ENCODE measurements at regions not wholly inside any gene's neighbourhood (a gene's known extent, or its start where the extent isn't known, plus 50 kb on each side); places are given as distances from the start of the nearest gene placed in this dataset.

- DNase-seq: no peak
These were observed 216.9 kb downstream of the IGSF11 start for GRCh38 chr3:118817748-118818165.

GRCh38 chr3:118818386-118818785, 216.3 kb downstream of the IGSF11 start:
- DNase-seq: no peak

GRCh38 chr3:118823626-118824025, 211.0 kb downstream of the IGSF11 start:
- DNase-seq: no peak

GRCh38 chr3:118827446-118827845, 207.2 kb downstream of the IGSF11 start:
- DNase-seq: no peak

GRCh38 chr3:118828351-118828750, 206.3 kb downstream of the IGSF11 start:
- no peak for DNase-seq

GRCh38 chr3:118833075-118833474, 201.6 kb downstream of the IGSF11 start:
- DNase-seq: no peak

- DNase-seq: no peak
These were observed 195.8 kb downstream of the IGSF11 start for GRCh38 chr3:118838871-118839270.

- DNase-seq: no peak
These were observed 192.3 kb downstream of the IGSF11 start for GRCh38 chr3:118842147-118842863.

- DNase-seq: no peak
These were observed 188.5 kb downstream of the IGSF11 start for GRCh38 chr3:118846176-118846575.
